Activated naive CD8-positive, alpha-beta T cell (primary cell): ENCODE measurements at regions not wholly inside any gene's neighbourhood (a gene's known extent, or its start where the extent isn't known, plus 50 kb on each side); places are given as distances from the start of the nearest gene placed in this dataset.
"Not testable (repeated sequence)": the region's sequence is repeated elsewhere in the genome, so short reads cannot be mapped to it uniquely, and the experiment has no call there.

ENCODE experiments used
- H3K27ac Mint-ChIP-seq: one replicate; pipeline ENCODE4 v1.8.0; 2021; ENCODE audit warnings: mixed read lengths
- H3K27me3 Mint-ChIP-seq: one replicate; pipeline ENCODE4 v1.8.0; 2021; ENCODE audit warnings: mixed read lengths
- H3K36me3 Mint-ChIP-seq: one replicate; pipeline ENCODE4 v1.8.0; 2021; ENCODE audit warnings: mixed read lengths
- H3K4me1 Mint-ChIP-seq: one replicate; pipeline ENCODE4 v1.8.0; 2021; ENCODE audit warnings: low read depth, mixed read lengths
- H3K4me3 Mint-ChIP-seq: one replicate; pipeline ENCODE4 v1.8.0; 2021; ENCODE audit warnings: mild to moderate bottlenecking, mixed read lengths
- H3K9me3 Mint-ChIP-seq: one replicate; pipeline ENCODE4 v1.8.0; 2021; ENCODE audit warnings: low read depth, mixed read lengths

DNA sequence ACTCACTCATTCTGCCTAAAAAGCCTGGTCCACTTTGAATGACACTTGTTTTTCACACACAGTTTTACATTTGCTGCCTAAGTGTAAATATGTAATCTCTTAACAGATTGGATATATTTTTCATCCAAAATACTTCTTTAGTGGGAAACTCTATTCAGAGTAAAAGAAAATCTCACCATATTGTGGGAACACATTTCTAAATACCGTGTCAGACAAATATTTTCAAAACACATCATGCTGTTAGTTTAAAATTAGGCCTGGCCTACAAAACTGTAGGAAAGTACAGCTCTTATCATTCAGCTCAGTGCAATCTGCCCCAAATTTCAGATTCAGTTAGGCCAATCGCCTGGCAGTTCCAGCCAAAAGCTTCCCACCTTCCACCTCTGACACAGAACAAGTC, 849.8 kb downstream of the NXPH1 start:
- Mint-ChIP-seq H3K36me3 (no peaks in the 10 kb centered on the region), H3K27me3 (no peaks in the 10 kb centered on the region), H3K9me3 (peaks cover 15% of the 10 kb centered on the region), H3K4me3 (no peak overlapping the region), H3K4me1 (no peaks in the 10 kb centered on the region), H3K27ac (no peak overlapping the region)

DNA sequence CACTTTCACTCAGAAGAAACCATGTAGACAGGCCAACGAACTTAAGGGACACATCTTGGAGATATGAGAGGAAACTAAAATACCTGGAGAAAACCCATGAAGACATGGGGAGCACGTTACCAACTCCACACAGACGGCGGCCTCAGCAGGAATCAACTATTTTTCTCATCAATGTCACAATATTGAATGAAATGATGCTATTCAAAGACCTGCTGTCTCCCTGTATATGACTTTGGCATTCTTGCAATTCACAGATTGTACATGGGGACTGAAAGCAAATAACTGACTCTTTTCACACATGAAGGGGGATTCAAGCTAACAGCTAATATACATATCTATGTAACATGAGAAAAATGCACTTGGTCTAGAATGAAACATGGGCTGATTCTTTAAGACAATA, 869.0 kb downstream of the NXPH1 start:
- no peak overlapping the region for H3K27ac Mint-ChIP-seq
- no peaks in the 10 kb centered on the region for H3K27me3 Mint-ChIP-seq
- no peaks in the 10 kb centered on the region for H3K36me3 Mint-ChIP-seq
- no peaks in the 10 kb centered on the region for H3K9me3 Mint-ChIP-seq
- H3K4me3 Mint-ChIP-seq = no peak overlapping the region
- H3K4me1 Mint-ChIP-seq = no peaks in the 10 kb centered on the region

DNA sequence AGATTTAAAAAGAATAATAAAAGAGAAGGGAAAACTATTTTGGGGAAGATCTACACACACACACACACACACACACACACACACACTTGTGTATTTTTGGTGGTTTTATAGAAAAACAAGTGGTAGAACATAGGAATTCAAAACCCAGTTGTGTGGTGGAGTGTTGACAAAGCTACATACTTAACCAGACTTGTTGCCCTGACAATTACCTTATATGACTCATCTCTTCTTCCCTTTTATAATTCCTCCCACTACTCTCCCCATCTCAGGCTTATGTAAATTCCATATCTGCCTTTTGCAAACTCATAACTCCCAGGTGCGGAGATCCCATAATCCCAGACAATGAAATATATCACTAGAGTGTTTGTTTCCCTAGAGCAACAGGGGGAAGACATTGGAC, 873.7 kb downstream of the NXPH1 start:
- Mint-ChIP-seq H3K4me1 (no peaks in the 10 kb centered on the region), H3K27ac (no peak overlapping the region), H3K36me3 (no peaks in the 10 kb centered on the region), H3K9me3 (no peaks in the 10 kb centered on the region), H3K27me3 (no peaks in the 10 kb centered on the region), H3K4me3 (no peak overlapping the region)

DNA sequence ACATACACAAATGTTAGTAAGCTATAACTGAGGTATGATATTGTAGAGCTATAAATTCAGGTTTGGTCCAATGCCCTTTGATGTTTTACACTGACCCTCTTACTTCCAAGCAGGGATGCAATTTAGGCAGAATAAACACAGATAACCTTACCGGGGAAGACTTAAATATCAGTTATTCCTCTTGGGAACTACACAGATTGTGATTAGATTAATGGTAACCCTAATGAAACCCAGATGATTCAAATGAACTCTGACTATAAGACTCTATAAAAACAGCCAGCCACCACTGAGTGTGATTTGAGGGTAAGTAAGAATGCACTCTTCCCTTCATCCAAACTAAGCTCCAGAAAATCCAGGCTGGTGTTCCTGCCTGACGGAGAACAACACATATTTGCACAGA, 891.1 kb downstream of the NXPH1 start:
- peaks cover 4% of the 10 kb centered on the region for H3K9me3 Mint-ChIP-seq
- no peaks in the 10 kb centered on the region for H3K4me1 Mint-ChIP-seq
- no peak overlapping the region for H3K27ac Mint-ChIP-seq
- H3K4me3 Mint-ChIP-seq = no peak overlapping the region
- H3K36me3 Mint-ChIP-seq = no peaks in the 10 kb centered on the region
- no peaks in the 10 kb centered on the region for H3K27me3 Mint-ChIP-seq

DNA sequence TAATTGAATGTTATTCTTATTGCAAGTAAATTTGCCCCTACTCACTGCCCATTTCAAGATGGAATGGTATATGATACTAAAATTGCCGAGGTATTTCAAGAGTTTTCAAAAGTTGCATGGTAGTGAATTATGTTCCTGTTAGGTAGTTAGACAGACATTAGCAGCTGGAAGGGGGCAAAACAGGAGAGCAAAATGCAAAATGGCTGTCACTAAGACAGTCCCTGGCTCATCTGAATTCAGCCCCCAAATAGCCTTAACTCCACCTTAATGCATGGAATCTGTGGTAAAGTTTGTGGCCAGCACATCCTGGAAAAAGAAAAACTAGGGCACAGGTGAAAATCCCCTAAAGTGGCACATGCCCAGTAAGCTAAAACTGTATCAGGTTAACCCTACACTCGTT, 894.9 kb downstream of the NXPH1 start:
- Mint-ChIP-seq H3K27me3 (no peaks in the 10 kb centered on the region), H3K4me1 (no peaks in the 10 kb centered on the region), H3K9me3 (peaks cover 10% of the 10 kb centered on the region), H3K27ac (no peak overlapping the region), H3K4me3 (no peak overlapping the region), H3K36me3 (no peaks in the 10 kb centered on the region)

DNA sequence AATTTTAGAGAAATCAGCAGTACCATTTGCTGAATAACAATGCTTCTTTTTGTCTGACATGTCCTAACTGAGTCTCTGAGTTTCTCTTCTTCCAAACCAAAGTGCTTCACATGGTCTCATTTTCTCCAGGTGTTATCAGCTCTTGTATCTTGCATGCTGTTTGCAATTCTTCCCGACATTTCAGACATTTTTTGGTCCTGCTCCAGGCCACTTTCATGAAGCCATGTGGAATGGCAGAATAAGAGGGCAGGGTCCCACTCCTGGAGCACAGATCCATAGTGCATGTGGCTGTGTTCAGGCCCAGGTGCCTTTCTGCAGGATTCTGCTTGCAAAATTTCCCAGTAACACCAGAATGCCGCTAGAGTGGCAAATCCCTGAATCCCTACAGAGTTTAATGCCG, 916.2 kb downstream of the NXPH1 start:
- H3K4me3 Mint-ChIP-seq = no peak overlapping the region
- no peak overlapping the region for H3K27ac Mint-ChIP-seq
- no peaks in the 10 kb centered on the region for H3K36me3 Mint-ChIP-seq
- H3K27me3 Mint-ChIP-seq = no peaks in the 10 kb centered on the region
- H3K9me3 Mint-ChIP-seq = peaks cover 6% of the 10 kb centered on the region
- no peaks in the 10 kb centered on the region for H3K4me1 Mint-ChIP-seq

DNA sequence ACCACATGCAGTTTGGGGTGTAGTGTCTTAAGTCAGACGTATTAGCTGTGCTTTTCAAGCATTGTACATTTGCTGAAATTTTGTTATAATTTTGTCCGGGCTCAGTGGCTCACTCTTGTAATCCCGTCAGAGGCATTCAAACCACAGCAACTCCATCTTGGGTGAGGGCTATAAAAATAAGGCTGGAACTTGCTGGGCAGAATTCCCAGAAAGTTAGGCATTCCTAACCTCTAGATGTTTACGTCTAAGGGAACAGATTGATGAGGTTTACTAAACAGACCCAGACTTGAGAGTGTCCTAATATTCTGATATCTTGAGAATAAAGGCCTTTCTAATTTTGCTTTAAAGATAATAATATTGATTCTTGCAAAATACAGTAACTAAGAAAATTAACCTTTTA, 957.8 kb downstream of the NXPH1 start:
- Mint-ChIP-seq H3K4me3 (no peak overlapping the region), H3K27ac (no peak overlapping the region), H3K9me3 (peaks cover 21% of the 10 kb centered on the region), H3K36me3 (no peaks in the 10 kb centered on the region), H3K4me1 (no peaks in the 10 kb centered on the region), H3K27me3 (no peaks in the 10 kb centered on the region)

DNA sequence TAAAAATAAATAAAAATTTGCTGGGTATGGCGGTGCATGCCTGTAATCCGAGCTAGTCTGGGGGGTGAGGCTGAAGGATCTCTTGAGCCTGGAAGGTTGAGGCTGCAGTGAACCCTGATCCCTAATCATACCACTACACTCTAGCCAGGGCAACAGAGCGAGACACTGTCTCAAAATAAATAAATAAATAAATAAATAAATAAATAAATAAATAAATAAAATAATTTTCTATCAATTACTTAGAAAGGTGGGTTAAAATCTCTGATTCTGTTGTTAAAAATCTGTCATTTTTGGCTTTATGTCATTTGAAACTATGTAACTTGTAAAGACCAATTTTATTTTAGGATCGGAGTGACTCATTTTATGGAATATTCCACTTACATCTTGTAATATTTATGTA, 958.6 kb downstream of the NXPH1 start:
- Mint-ChIP-seq H3K36me3 (no peaks in the 10 kb centered on the region), H3K27me3 (no peaks in the 10 kb centered on the region), H3K9me3 (peaks cover 17% of the 10 kb centered on the region), H3K4me3 (no peak overlapping the region), H3K27ac (no peak overlapping the region), H3K4me1 (no peaks in the 10 kb centered on the region)

DNA sequence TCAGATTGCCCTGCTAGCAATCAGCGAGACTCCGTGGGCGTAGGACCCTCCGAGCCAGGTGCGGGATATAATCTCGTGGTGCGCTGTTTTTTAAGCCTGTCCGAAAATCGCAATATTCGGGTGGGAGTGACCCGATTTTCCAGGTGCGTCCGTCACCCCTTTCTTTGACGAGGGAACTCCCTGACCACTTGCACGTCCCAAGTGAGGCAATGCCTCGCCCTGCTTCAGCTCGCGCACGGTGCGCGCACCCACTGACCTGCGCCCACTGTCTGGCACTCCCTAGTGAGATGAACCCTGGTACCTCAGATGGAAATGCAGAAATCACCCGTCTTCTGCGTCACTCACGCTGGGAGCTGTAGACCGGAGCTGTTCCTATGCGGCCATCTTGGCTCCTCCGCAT, 971.0 kb downstream of the NXPH1 start:
- not testable (repeated sequence) for H3K27me3 Mint-ChIP-seq, H3K9me3 Mint-ChIP-seq, H3K4me1 Mint-ChIP-seq, H3K27ac Mint-ChIP-seq, H3K4me3 Mint-ChIP-seq, H3K36me3 Mint-ChIP-seq

DNA sequence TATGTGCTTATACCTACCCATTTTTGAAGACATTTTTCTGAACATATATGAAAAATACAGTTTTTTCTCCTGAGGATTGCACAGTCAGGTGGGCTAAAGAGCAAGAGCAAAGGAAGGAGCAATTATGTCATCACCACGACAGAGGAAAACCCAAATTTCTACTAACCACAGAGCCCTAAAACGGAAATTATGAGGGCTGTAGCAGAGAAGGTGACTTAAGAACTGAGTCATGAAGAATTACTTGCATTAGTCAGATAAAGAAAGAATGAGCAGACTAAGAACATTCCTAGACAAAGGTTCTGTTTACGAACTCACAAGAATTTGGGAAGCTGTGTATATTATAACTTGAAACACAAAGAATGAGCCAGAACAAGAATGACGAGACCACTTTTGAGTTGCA, 974.4 kb downstream of the NXPH1 start:
- peaks cover 5% of the 10 kb centered on the region for H3K9me3 Mint-ChIP-seq
- H3K27me3 Mint-ChIP-seq = no peaks in the 10 kb centered on the region
- no peak overlapping the region for H3K27ac Mint-ChIP-seq
- H3K36me3 Mint-ChIP-seq = no peaks in the 10 kb centered on the region
- no peaks in the 10 kb centered on the region for H3K4me1 Mint-ChIP-seq
- H3K4me3 Mint-ChIP-seq = no peak overlapping the region

DNA sequence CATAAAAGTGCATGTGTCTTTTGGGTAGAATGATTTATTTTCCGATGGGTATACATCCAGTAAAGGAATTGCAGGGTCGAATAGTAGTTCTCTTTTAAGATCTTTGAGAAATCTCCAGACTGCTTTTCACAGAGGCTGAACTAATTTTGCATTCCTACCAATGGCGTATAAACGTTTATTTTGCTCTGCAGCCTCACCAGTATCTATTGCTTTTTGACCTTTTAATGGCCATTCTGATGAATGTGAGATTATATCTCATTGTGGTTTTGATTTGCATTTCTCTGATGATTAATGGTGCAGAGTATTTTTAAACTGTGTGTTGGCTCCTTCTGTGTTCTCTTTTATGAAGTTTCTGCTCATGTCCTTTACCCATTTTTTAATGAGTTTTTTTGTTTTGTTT, 1020.1 kb downstream of the NXPH1 start:
- Mint-ChIP-seq H3K27ac (no peak overlapping the region), H3K9me3 (peaks cover 11% of the 10 kb centered on the region), H3K36me3 (no peaks in the 10 kb centered on the region), H3K4me1 (no peaks in the 10 kb centered on the region), H3K4me3 (no peak overlapping the region), H3K27me3 (no peaks in the 10 kb centered on the region)

DNA sequence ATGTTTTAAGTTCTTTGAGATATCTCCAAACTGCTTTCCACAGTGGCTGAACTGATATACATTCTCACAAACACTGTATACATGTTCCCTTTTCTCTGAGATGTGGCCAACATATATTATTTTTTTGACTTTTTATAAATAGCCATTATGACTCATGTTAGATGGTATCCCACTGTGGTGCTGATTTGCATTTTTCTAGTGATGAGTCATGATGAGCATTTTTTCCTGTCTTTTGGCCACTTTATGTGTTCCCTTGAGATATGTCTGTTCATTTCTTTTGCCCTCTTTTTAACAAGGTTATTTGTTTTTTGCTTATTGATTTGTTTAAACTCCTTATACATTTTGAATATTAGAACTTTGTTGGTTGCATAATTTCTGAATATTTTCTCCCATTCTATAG, 1055.1 kb downstream of the NXPH1 start:
- Mint-ChIP-seq H3K27me3 (no peaks in the 10 kb centered on the region), H3K9me3 (peaks cover 15% of the 10 kb centered on the region), H3K36me3 (no peaks in the 10 kb centered on the region), H3K4me3 (no peak overlapping the region), H3K4me1 (no peaks in the 10 kb centered on the region), H3K27ac (no peak overlapping the region)

DNA sequence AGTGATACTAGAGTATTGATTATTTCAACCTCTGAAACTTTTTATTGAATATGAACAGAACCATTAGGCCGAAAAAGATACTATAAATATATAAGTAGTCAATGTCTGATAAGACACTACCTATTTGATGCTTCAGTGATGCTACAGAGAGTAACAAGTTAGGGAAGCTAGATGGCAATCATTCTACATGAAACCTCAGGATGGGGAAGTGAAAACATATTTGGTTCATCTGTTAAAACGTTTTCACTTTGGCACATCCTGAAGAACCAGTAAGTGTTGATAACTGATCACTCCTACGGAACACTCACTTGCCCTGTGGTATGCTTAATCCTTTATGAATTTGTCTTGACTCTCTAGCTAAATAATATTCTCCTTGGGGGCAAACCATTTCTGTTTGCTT, 1064.9 kb downstream of the NXPH1 start:
- no peak overlapping the region for H3K27ac Mint-ChIP-seq
- no peaks in the 10 kb centered on the region for H3K4me1 Mint-ChIP-seq
- no peak overlapping the region for H3K4me3 Mint-ChIP-seq

DNA sequence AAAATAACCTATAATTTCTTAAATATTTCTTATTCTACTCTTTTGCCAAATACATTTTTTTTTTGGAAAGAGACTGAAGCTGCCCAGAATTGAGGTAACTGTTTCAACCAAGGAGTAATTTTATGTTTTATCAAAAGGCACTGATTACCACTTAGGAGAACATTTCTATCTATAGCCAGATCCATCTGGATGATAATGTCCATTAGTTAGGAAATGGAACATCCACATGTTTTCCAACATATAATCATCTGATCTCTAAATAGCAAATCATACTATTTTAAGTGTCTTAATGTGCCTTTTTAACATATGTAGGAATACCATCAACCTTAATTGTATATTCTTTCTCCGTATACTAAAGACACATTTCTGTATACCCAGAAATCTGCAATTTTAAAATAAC, 1068.9 kb downstream of the NXPH1 start:
- Mint-ChIP-seq H3K36me3 (no peaks in the 10 kb centered on the region), H3K4me1 (no peaks in the 10 kb centered on the region), H3K27ac (no peak overlapping the region), H3K9me3 (peaks cover 7% of the 10 kb centered on the region), H3K4me3 (no peak overlapping the region), H3K27me3 (no peaks in the 10 kb centered on the region)

More for the DNA sequence above, 1064.9 kb downstream of the NXPH1 start:
- H3K27me3 Mint-ChIP-seq = no peaks in the 10 kb centered on the region
- no peaks in the 10 kb centered on the region for H3K36me3 Mint-ChIP-seq
- peaks cover 7% of the 10 kb centered on the region for H3K9me3 Mint-ChIP-seq

DNA sequence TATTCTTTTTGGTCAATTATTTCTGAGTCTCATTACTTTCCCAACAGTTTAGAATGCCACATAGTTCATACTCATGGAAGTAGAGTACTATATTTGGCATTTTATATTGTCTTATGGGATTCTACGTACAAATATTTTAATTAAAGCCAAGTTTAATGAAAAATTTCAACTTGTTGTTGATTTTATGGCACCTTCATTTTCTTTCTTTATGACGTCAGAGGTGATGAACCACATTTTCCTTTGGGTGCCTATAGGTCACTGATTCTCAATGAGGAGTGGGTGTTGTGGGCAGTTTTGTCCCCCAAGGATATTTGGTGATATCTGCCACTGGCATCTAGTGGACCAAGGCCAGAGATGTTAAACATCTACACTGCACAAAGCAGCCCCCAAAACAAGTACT, 1071.3 kb downstream of the NXPH1 start:
- H3K9me3 Mint-ChIP-seq = peaks cover 4% of the 10 kb centered on the region
- no peaks in the 10 kb centered on the region for H3K4me1 Mint-ChIP-seq
- no peaks in the 10 kb centered on the region for H3K36me3 Mint-ChIP-seq
- no peaks in the 10 kb centered on the region for H3K27me3 Mint-ChIP-seq
- no peak overlapping the region for H3K4me3 Mint-ChIP-seq
- no peak overlapping the region for H3K27ac Mint-ChIP-seq

DNA sequence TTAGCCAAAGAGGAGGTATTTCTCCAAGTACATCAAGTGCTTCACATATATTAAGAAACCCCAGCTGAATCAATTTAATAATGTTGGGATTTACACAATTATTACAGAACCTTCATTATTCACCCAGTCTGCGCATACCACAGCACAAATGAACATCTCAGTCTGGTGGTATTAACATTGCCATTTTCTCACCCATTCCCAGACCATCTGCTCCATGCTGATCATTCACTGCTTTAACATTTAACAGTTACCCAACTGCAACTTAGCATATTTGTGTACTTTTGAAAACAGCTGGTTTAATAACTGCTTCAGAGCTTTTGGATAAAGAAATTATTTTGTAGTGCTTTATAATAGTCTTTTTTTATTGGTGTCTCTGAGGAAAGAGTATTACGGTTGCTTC, 1072.1 kb downstream of the NXPH1 start:
- H3K27me3 Mint-ChIP-seq = no peaks in the 10 kb centered on the region
- no peaks in the 10 kb centered on the region for H3K4me1 Mint-ChIP-seq
- H3K4me3 Mint-ChIP-seq = no peak overlapping the region
- H3K27ac Mint-ChIP-seq = no peak overlapping the region
- no peaks in the 10 kb centered on the region for H3K36me3 Mint-ChIP-seq
- H3K9me3 Mint-ChIP-seq = no peaks in the 10 kb centered on the region

DNA sequence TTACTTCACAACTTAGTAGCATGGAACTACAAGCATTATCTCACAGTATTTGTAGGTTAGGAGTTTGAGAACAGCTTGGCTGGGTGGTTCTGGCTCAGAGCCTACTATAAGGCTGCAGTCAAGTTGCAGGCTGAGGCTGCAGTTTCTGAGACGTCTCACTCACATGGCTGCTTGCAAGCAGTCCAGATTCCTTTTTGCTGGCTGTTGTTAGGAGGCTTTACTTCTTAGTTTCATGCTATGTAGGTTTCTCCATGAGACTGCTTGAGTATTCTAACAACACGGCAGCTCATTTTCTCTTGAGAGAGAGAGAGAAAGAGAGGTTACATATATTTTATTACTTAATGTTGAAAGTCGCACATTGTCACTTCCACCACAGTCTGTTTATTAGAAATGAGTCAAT, 1073.9 kb downstream of the NXPH1 start:
- no peak overlapping the region for H3K27ac Mint-ChIP-seq
- H3K27me3 Mint-ChIP-seq = no peaks in the 10 kb centered on the region
- no peaks in the 10 kb centered on the region for H3K9me3 Mint-ChIP-seq
- no peak overlapping the region for H3K4me3 Mint-ChIP-seq
- H3K4me1 Mint-ChIP-seq = no peaks in the 10 kb centered on the region
- H3K36me3 Mint-ChIP-seq = no peaks in the 10 kb centered on the region
